Vagina (tissue), 2 donors: ENCODE measurements at regions not wholly inside any gene's neighbourhood (a gene's known extent, or its start where the extent isn't known, plus 50 kb on each side); places are given as distances from the start of the nearest gene placed in this dataset.

Experiments used
- CTCF ChIP-seq, 3 experiments: fragments of 450-650 bp in 2 of 3; fragments of 200-600 bp in 1 of 3; sonication (generic) in 1 of 3; IDR thresholded peaks; one replicate each; pipeline ENCODE4 v1.5.1; 2017 to 2019; ENCODE audit warnings: antibody characterized with exemption in 3 of 3, mild to moderate bottlenecking in 2 of 3, moderate library complexity in 2 of 3
- POLR2AphosphoS5 ChIP-seq, 2 donors: sonication (generic); formaldehyde crosslinking; IDR thresholded peaks; one replicate each; pipeline ENCODE4 v1.9.0; 2017; ENCODE audit warnings: antibody characterized with exemption in 2 of 2, mild to moderate bottlenecking in 2 of 2, low read depth in 1 of 2; ENCODE audit not compliant: insufficient read depth in 1 of 2

GRCh38 chr13:21825801-21826200 is 154.9 kb downstream of the FGF9 start:
- TF ChIP-seq POLR2AphosphoS5 (IDR thresholded peaks at IDR 0.05; ENCODE audit: insufficient read depth in 1 of 2, low read depth in 1 of 2) (no peak), CTCF (IDR thresholded peaks at IDR 0.05) (no peak)
